ENCODE measurements at regions not wholly inside any gene's neighbourhood (a gene's known extent, or its start where the extent isn't known, plus 50 kb on each side); places are given as distances from the start of the nearest gene placed in this dataset.

- no peak for TF ChIP-seq EZH2 (IDR thresholded peaks at IDR 0.05; ENCODE audit: borderline replicate concordance, low read length)
- TF ChIP-seq, protein P1, sequence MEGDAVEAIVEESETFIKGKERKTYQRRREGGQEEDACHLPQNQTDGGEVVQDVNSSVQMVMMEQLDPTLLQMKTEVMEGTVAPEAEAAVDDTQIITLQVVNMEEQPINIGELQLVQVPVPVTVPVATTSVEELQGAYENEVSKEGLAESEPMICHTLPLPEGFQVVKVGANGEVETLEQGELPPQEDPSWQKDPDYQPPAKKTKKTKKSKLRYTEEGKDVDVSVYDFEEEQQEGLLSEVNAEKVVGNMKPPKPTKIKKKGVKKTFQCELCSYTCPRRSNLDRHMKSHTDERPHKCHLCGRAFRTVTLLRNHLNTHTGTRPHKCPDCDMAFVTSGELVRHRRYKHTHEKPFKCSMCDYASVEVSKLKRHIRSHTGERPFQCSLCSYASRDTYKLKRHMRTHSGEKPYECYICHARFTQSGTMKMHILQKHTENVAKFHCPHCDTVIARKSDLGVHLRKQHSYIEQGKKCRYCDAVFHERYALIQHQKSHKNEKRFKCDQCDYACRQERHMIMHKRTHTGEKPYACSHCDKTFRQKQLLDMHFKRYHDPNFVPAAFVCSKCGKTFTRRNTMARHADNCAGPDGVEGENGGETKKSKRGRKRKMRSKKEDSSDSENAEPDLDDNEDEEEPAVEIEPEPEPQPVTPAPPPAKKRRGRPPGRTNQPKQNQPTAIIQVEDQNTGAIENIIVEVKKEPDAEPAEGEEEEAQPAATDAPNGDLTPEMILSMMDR (IDR thresholded peaks at IDR 0.05; ENCODE audit: low read length): no peak
These were observed 549.0 kb upstream of the LRRN3 start for GRCh38 chr7:110541962-110542361.
